Parathyroid adenoma (tissue), 2 donors: ENCODE measurements at regions not wholly inside any gene's neighbourhood (a gene's known extent, or its start where the extent isn't known, plus 50 kb on each side); places are given as distances from the start of the nearest gene placed in this dataset.

Source experiments
- H2AFZ ChIP-seq: fragments of 300-600 bp; sonication (generic); one replicate; pipeline ENCODE4 v1.7.0; 2017; ENCODE audit warnings: antibody characterized with exemption, mild to moderate bottlenecking
- H3K27ac ChIP-seq: fragments of 300-600 bp; sonication (generic); one replicate; pipeline ENCODE4 v1.7.0; 2017
- H3K27me3 ChIP-seq: fragments of 300-600 bp; sonication (generic); one replicate; pipeline ENCODE4 v1.7.0; 2017; ENCODE audit warnings: low read length; ENCODE audit not compliant: control insufficient read depth, insufficient read depth
- H3K36me3 ChIP-seq: fragments of 300-600 bp; sonication (generic); one replicate; pipeline ENCODE4 v1.7.0; 2017; ENCODE audit warnings: low read length; ENCODE audit not compliant: control insufficient read depth, insufficient read depth
- H3K4me1 ChIP-seq: fragments of 300-600 bp; sonication (generic); one replicate; pipeline ENCODE4 v1.7.0; 2017; ENCODE audit warnings: control low read depth
- H3K4me2 ChIP-seq: fragments of 300-600 bp; sonication (generic); one replicate; pipeline ENCODE4 v1.7.0; 2017; ENCODE audit warnings: low read length
- H3K4me3 ChIP-seq: fragments of 300-600 bp; sonication (generic); one replicate; pipeline ENCODE4 v1.7.0; 2017; ENCODE audit warnings: low read depth, low read length
- H3K79me2 ChIP-seq: fragments of 300-600 bp; sonication (generic); one replicate; pipeline ENCODE4 v1.7.0; 2017; ENCODE audit warnings: control low read depth
- H3K9ac ChIP-seq: fragments of 300-600 bp; sonication (generic); one replicate; pipeline ENCODE4 v1.7.0; 2017; ENCODE audit warnings: mild to moderate bottlenecking
- H3K9me3 ChIP-seq: fragments of 300-600 bp; sonication (generic); one replicate; pipeline ENCODE4 v1.7.0; 2017; ENCODE audit warnings: low read length; ENCODE audit not compliant: control insufficient read depth
- TF ChIP-seq, protein P1 (sequence below): fragments of 300-600 bp; sonication (generic); IDR thresholded peaks from one replicate; pipeline ENCODE4 v1.7.0; 2017; ENCODE audit warnings: antibody characterized with exemption, mild to moderate bottlenecking
- donor health status: primary hyperparathyroidism.

DNA sequence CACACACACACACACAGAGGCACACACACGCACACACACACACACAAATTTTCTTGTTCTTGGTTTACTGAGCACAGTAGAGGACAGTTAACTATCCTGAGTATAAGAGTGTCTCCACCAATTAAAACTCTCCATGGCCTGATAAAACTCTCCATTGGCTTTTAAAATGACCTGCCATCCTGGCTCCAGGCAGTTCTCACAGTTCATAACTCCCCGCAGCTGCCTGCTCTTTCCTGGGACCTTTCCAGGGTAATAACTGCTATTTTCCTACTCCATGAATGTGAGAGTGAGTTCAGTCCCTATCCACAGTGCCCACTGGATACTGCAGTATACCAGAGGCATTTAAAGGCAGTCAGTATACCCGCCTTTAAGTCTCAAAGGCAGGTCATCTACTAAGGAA is 351.5 kb downstream of the PLPP3 start:
- TF ChIP-seq, protein P1, sequence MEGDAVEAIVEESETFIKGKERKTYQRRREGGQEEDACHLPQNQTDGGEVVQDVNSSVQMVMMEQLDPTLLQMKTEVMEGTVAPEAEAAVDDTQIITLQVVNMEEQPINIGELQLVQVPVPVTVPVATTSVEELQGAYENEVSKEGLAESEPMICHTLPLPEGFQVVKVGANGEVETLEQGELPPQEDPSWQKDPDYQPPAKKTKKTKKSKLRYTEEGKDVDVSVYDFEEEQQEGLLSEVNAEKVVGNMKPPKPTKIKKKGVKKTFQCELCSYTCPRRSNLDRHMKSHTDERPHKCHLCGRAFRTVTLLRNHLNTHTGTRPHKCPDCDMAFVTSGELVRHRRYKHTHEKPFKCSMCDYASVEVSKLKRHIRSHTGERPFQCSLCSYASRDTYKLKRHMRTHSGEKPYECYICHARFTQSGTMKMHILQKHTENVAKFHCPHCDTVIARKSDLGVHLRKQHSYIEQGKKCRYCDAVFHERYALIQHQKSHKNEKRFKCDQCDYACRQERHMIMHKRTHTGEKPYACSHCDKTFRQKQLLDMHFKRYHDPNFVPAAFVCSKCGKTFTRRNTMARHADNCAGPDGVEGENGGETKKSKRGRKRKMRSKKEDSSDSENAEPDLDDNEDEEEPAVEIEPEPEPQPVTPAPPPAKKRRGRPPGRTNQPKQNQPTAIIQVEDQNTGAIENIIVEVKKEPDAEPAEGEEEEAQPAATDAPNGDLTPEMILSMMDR = no peak
- no peaks in the 10 kb centered on the region for H3K9me3 ChIP-seq

DNA sequence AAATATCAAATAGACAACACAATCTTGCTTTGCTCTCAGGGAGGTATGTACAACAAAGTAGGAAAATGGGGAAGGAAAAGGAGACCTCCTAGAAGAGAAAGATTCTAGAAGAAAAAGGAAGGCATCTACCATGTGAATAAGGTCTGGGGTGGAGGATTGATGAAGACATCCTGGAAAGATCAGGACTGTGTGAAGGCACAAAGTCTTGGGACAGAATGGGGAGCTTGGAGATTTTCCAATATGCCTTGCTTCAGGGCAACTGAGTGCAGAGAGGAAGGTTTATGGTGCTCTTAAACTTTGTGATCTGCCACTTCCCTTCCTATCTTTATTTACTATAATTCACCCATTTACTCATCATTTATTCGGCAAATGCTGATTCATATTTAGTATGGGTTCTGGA is 352.0 kb downstream of the PLPP3 start:
- H2AFZ ChIP-seq = no peak overlapping the region
- no peaks in the 10 kb centered on the region for H3K4me1 ChIP-seq
- H3K36me3 ChIP-seq = no peaks in the 10 kb centered on the region
- H3K4me3 ChIP-seq = no peak overlapping the region
- no peak overlapping the region for H3K4me2 ChIP-seq
- no peak overlapping the region for H3K27ac ChIP-seq
- H3K9ac ChIP-seq = no peak overlapping the region
- TF ChIP-seq, protein P1 = no peak
- H3K79me2 ChIP-seq = no peaks in the 10 kb centered on the region
- no peaks in the 10 kb centered on the region for H3K27me3 ChIP-seq
- no peaks in the 10 kb centered on the region for H3K9me3 ChIP-seq

More for the DNA sequence above, 351.5 kb downstream of the PLPP3 start:
- no peaks in the 10 kb centered on the region for H3K27me3 ChIP-seq
- H3K4me3 ChIP-seq = no peak overlapping the region
- no peaks in the 10 kb centered on the region for H3K36me3 ChIP-seq
- no peak overlapping the region for H3K9ac ChIP-seq
- H2AFZ ChIP-seq = no peak overlapping the region
- no peaks in the 10 kb centered on the region for H3K4me1 ChIP-seq
- no peak overlapping the region for H3K27ac ChIP-seq
- H3K79me2 ChIP-seq = no peaks in the 10 kb centered on the region
- H3K4me2 ChIP-seq = no peak overlapping the region

DNA sequence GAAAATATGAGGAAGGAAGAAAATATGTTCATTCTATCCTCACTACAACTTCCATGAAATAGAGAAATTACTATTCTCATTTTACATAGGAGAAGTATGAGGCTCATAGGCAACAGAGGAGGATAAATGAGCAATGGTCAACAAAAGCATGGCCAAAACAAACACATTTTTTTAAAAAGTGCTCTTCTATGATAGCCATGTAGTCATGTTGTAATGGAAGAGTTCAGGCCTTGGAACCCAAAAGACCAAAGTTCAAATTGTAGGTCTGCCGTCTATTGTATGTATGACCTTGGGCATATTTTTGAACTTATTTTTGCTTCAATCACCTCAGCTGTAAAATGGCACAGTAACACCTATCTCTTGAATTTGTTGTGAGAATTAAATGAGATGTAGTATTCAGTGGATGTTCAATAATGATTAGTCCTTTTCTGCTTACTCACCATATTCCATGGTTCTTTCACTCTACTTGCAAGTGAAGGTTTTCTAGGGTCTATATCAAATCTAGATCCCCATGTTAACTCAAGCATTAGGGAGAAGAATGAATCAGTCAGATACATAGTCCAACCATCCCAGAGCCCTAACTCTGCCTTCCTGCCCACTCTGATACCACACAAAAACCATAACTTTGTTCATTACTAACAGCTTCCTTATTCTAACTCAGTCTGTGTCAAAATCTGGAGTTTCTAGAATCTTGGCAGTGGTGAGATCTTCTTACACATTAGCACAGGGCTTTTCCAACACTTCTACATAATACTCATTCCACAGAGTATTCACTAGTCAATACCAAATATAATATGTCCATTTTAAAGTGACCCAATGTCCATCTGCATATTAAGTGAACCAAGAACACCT is 353.2 kb downstream of the PLPP3 start:
- H3K4me2 ChIP-seq = no peak overlapping the region
- H3K9me3 ChIP-seq = no peaks in the 10 kb centered on the region
- no peak overlapping the region for H3K9ac ChIP-seq
- no peaks in the 10 kb centered on the region for H3K4me1 ChIP-seq
- H3K36me3 ChIP-seq = no peaks in the 10 kb centered on the region
- H2AFZ ChIP-seq = no peak overlapping the region
- TF ChIP-seq, protein P1 = no peak
- H3K27ac ChIP-seq = no peak overlapping the region
- no peak overlapping the region for H3K4me3 ChIP-seq
- H3K79me2 ChIP-seq = no peaks in the 10 kb centered on the region
- no peaks in the 10 kb centered on the region for H3K27me3 ChIP-seq

DNA sequence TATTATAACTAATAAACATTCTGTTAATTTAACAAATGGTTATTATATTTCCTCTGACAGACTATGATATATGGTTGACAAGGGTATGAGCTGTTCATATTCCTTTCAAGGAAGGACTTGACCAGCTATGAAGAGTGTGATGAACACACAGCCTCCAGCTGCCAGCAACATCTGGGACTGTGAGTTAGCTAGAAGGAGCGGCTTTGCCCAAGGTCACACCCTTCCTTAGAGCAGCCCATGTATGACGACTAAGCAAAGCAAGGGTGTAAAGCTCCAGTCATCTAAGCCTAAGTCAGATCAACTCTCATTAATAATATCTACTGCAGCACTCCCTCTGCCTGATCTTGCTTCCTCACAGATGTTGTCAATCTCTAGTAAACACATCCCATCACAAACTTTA is 355.4 kb downstream of the PLPP3 start:
- Histone ChIP-seq H3K9me3 (no peaks in the 10 kb centered on the region), H3K9ac (no peak overlapping the region), H3K4me1 (no peaks in the 10 kb centered on the region), H3K4me3 (no peak overlapping the region), H3K4me2 (no peak overlapping the region), H3K27ac (no peak overlapping the region), H2AFZ (no peak overlapping the region), H3K79me2 (no peaks in the 10 kb centered on the region), H3K27me3 (no peaks in the 10 kb centered on the region), H3K36me3 (no peaks in the 10 kb centered on the region)
- TF ChIP-seq, protein P1 = no peak
